NOMO-1 (cell line): ENCODE measurements at regions not wholly inside any gene's neighbourhood (a gene's known extent, or its start where the extent isn't known, plus 50 kb on each side); places are given as distances from the start of the nearest gene placed in this dataset.
"Not testable (repeated sequence)": the region's sequence is repeated elsewhere in the genome, so short reads cannot be mapped to it uniquely, and the experiment has no call there.

ENCODE experiments used
- DNase-seq, 2 experiments: peaks; one replicate each; lab custom pipeline; 2025; ENCODE audit not compliant: unreplicated experiment in 2 of 2; lab: John Stamatoyannopoulos, UW

- no peak for DNase-seq
Observed at GRCh38 chr14:84929086-84929485, 600.9 kb upstream of the FLRT2 start.

- DNase-seq: no peak
Observed at GRCh38 chr14:84929834-84930233, 600.1 kb upstream of the FLRT2 start.

GRCh38 chr14:84937016-84937415 is 592.9 kb upstream of the FLRT2 start:
- DNase-seq: no peak

GRCh38 chr14:84937449-84937848 is 592.5 kb upstream of the FLRT2 start:
- DNase-seq: no peak

- not testable (repeated sequence) for DNase-seq
Observed at GRCh38 chr14:84944901-84945300, 585.0 kb upstream of the FLRT2 start.

- peak in 1 of 2 experiments; percentile 48 for DNase-seq
Observed at GRCh38 chr14:84959851-84960520, 570.0 kb upstream of the FLRT2 start.

GRCh38 chr14:84961637-84962036 is 568.3 kb upstream of the FLRT2 start:
- no peak for DNase-seq

GRCh38 chr14:84963518-84963917 is 566.4 kb upstream of the FLRT2 start:
- DNase-seq: no peak

- DNase-seq: no peak
Observed at GRCh38 chr14:84965279-84965678, 564.7 kb upstream of the FLRT2 start.

- DNase-seq: no peak
Observed at GRCh38 chr14:84969501-84969900, 560.4 kb upstream of the FLRT2 start.

GRCh38 chr14:84975241-84975902 is 554.6 kb upstream of the FLRT2 start:
- no peak for DNase-seq

GRCh38 chr14:84976805-84977204 is 553.1 kb upstream of the FLRT2 start:
- DNase-seq: no peak

GRCh38 chr14:84987042-84987441 is 542.9 kb upstream of the FLRT2 start:
- no peak for DNase-seq

GRCh38 chr14:84988357-84988756 is 541.6 kb upstream of the FLRT2 start:
- no peak for DNase-seq

- DNase-seq: no peak
Observed at GRCh38 chr14:84991021-84991420, 538.9 kb upstream of the FLRT2 start.

GRCh38 chr14:84998216-84998615 is 531.7 kb upstream of the FLRT2 start:
- no peak for DNase-seq

GRCh38 chr14:85002846-85003245 is 527.1 kb upstream of the FLRT2 start:
- DNase-seq: no peak

GRCh38 chr14:85003805-85004204 is 526.1 kb upstream of the FLRT2 start:
- no peak for DNase-seq

- no peak for DNase-seq
Observed at GRCh38 chr14:85009506-85009905, 520.4 kb upstream of the FLRT2 start.

- no peak for DNase-seq
Observed at GRCh38 chr14:85010186-85010585, 519.8 kb upstream of the FLRT2 start.

GRCh38 chr14:85016496-85016895 is 513.4 kb upstream of the FLRT2 start:
- no peak for DNase-seq

GRCh38 chr14:85023866-85024265 is 506.1 kb upstream of the FLRT2 start:
- DNase-seq: not testable (repeated sequence)

GRCh38 chr14:85024931-85025330 is 505.0 kb upstream of the FLRT2 start:
- no peak for DNase-seq
